Sigmoid colon (tissue), 6 donors: ENCODE measurements at regions not wholly inside any gene's neighbourhood (a gene's known extent, or its start where the extent isn't known, plus 50 kb on each side); places are given as distances from the start of the nearest gene placed in this dataset.

Experiments used
- DNase-seq: peaks from one replicate; pipeline ENCODE4 v3.0.0-alpha.2; 2019
- H3K27ac ChIP-seq, 4 donors: fragments of 200-600 bp; sonication (generic); one replicate each; pipeline ENCODE4 v1.5.1; 2016 to 2019; ENCODE audit warnings: mild to moderate bottlenecking in 1 of 4
- H3K27me3 ChIP-seq, 3 donors: fragments of 200-600 bp; sonication (generic); one replicate each; pipeline ENCODE4 v1.5.1; 2019; ENCODE audit warnings: mild to moderate bottlenecking in 1 of 3
- H3K36me3 ChIP-seq, 4 donors: fragments of 200-600 bp; sonication (generic); one replicate each; pipeline ENCODE4 v1.5.1; 2016 to 2019
- H3K4me1 ChIP-seq, 4 donors: fragments of 200-600 bp; sonication (generic); one replicate each; pipeline ENCODE4 v1.5.1; 2017 to 2019
- H3K4me3 ChIP-seq, 4 donors: fragments of 200-600 bp; sonication (generic); one replicate each; pipeline ENCODE4 v1.5.1; 2017 to 2019; ENCODE audit warnings: mild to moderate bottlenecking in 2 of 4, moderate library complexity in 1 of 4
- H3K9me3 ChIP-seq, 4 donors: fragments of 200-600 bp in 3 of 4; sonication (generic) in 3 of 4; one replicate each; pipeline versions ENCODE4 v1.5.1 to v1.6.1; 2013 to 2019
- CTCF ChIP-seq, 4 experiments: fragments of 450-650 bp in 3 of 4; fragments of 200-600 bp in 1 of 4; IDR thresholded peaks; one replicate each; pipeline ENCODE4 v1.5.1; 2016 to 2019; ENCODE audit warnings: antibody characterized with exemption in 4 of 4, mild to moderate bottlenecking in 3 of 4, moderate library complexity in 2 of 4
- EP300 ChIP-seq, 4 donors: sonication (generic); formaldehyde crosslinking; IDR thresholded peaks; one replicate each; pipeline ENCODE4 v1.6.1; 2017; ENCODE audit warnings: antibody characterized with exemption in 4 of 4
- POLR2A ChIP-seq, 2 donors: fragments of 450-650 bp; IDR thresholded peaks; one replicate each; pipeline ENCODE4 v1.6.1; 2016; ENCODE audit warnings: antibody characterized with exemption in 2 of 2, mild to moderate bottlenecking in 2 of 2, moderate library complexity in 2 of 2
- POLR2AphosphoS5 ChIP-seq, 4 donors: sonication (generic); formaldehyde crosslinking; IDR thresholded peaks; one replicate each; pipeline ENCODE4 v1.6.1; 2017; ENCODE audit warnings: antibody characterized with exemption in 4 of 4
- WGBS, 2 donors: extraction: QIAGEN DNeasy Blood & Tissue Kit; methylation state at CpG; one replicate each; pipeline ENCODE4 v1.1.7; 2013; 5-methylcytosine and 5-hydroxymethylcytosine counted together
- intact Hi-C: fragments of 100-400 bp; cut with DNase I; formaldehyde crosslinking; loops from one replicate; pipeline ENCODE4 v1.15.1; 2023
- donor health status: healthy with polysubstance abuse.
- donor health status: healthy.

GRCh38 chr18:52077251-52077983 is 262.6 kb upstream of the DCC start:
- 70 to 85% methylated on average over 7 of the region's 7 CpGs for WGBS, 2 donors
- intact Hi-C loops = no loop called here

GRCh38 chr18:52082246-52082645 is 257.8 kb upstream of the DCC start:
- no peaks in the 10 kb centered on the region for H3K9me3 ChIP-seq
- H3K4me3 ChIP-seq = no peak overlapping the region
- intact Hi-C loops = no loop called here
- H3K36me3 ChIP-seq = no peaks in the 10 kb centered on the region
- no peaks in the 10 kb centered on the region for H3K4me1 ChIP-seq
- 0 to 23% methylated on average over 1 of the region's 1 CpG for WGBS, 2 donors
- no peak overlapping the region for H3K27ac ChIP-seq
- TF ChIP-seq CTCF (IDR thresholded peaks at IDR 0.05) (no peak), EP300 (IDR thresholded peaks at IDR 0.05) (no peak), POLR2A (IDR thresholded peaks at IDR 0.05) (no peak), POLR2AphosphoS5 (IDR thresholded peaks at IDR 0.05) (no peak)
- no peaks in the 10 kb centered on the region for H3K27me3 ChIP-seq
- DNase-seq = no peak

More at GRCh38 chr18:52077251-52077983, 262.6 kb upstream of the DCC start:
- DNase-seq = no peak
- Histone ChIP-seq H3K4me1 (no peaks in the 10 kb centered on the region), H3K9me3 (no peaks in the 10 kb centered on the region), H3K36me3 (no peaks in the 10 kb centered on the region), H3K27ac (no peak overlapping the region), H3K27me3 (no peaks in the 10 kb centered on the region), H3K4me3 (no peak overlapping the region)
- TF ChIP-seq POLR2A (IDR thresholded peaks at IDR 0.05) (no peak), CTCF (IDR thresholded peaks at IDR 0.05) (no peak), EP300 (IDR thresholded peaks at IDR 0.05) (no peak), POLR2AphosphoS5 (IDR thresholded peaks at IDR 0.05) (no peak)

GRCh38 chr18:52087140-52087539 is 252.9 kb upstream of the DCC start:
- Histone ChIP-seq H3K4me1 (no peaks in the 10 kb centered on the region), H3K4me3 (no peak overlapping the region), H3K9me3 (no peaks in the 10 kb centered on the region), H3K27ac (no peak overlapping the region), H3K36me3 (no peaks in the 10 kb centered on the region), H3K27me3 (no peaks in the 10 kb centered on the region)
- no peak for TF ChIP-seq POLR2A (IDR thresholded peaks at IDR 0.05)
- TF ChIP-seq EP300 (IDR thresholded peaks at IDR 0.05) = no peak
- intact Hi-C loops = no loop called here
- no peak for DNase-seq
- 74 to 79% methylated on average over 2 of the region's 2 CpGs for WGBS, 2 donors

- intact Hi-C loops = no loop called here
- no peak for TF ChIP-seq EP300 (IDR thresholded peaks at IDR 0.05)
- no peak for TF ChIP-seq POLR2A (IDR thresholded peaks at IDR 0.05)
- no peak for TF ChIP-seq CTCF (IDR thresholded peaks at IDR 0.05)
- TF ChIP-seq POLR2AphosphoS5 (IDR thresholded peaks at IDR 0.05) = no peak
- Histone ChIP-seq H3K9me3 (no peaks in the 10 kb centered on the region), H3K4me1 (no peaks in the 10 kb centered on the region), H3K27me3 (no peaks in the 10 kb centered on the region), H3K27ac (no peak overlapping the region), H3K36me3 (no peaks in the 10 kb centered on the region), H3K4me3 (no peak overlapping the region)
- DNase-seq = no peak
Observed at GRCh38 chr18:52090005-52090404, 250.0 kb upstream of the DCC start.

- no peaks in the 10 kb centered on the region for H3K9me3 ChIP-seq
- no peak overlapping the region for H3K27ac ChIP-seq
- DNase-seq = no peak
- no peaks in the 10 kb centered on the region for H3K36me3 ChIP-seq
- no peaks in the 10 kb centered on the region for H3K4me1 ChIP-seq
- intact Hi-C loops = no loop called here
- no peak overlapping the region for H3K4me3 ChIP-seq
- H3K27me3 ChIP-seq = no peaks in the 10 kb centered on the region
- no peak for TF ChIP-seq POLR2A (IDR thresholded peaks at IDR 0.05)
- no peak for TF ChIP-seq EP300 (IDR thresholded peaks at IDR 0.05)
- no peak for TF ChIP-seq POLR2AphosphoS5 (IDR thresholded peaks at IDR 0.05)
- TF ChIP-seq CTCF (IDR thresholded peaks at IDR 0.05) = no peak
- 86 to 89% methylated on average over 1 of the region's 1 CpG for WGBS, 2 donors
Observed at GRCh38 chr18:52093171-52093570, 246.8 kb upstream of the DCC start.
